Prostate gland (tissue), 2 donors: ENCODE measurements at regions not wholly inside any gene's neighbourhood (a gene's known extent, or its start where the extent isn't known, plus 50 kb on each side); places are given as distances from the start of the nearest gene placed in this dataset.

Source experiments
- POLR2A ChIP-seq: fragments of 450-650 bp; IDR thresholded peaks from one replicate; pipeline ENCODE4 v1.6.1; 2016; ENCODE audit warnings: antibody characterized with exemption, mild to moderate bottlenecking
- POLR2AphosphoS5 ChIP-seq: sonication (generic); formaldehyde crosslinking; IDR thresholded peaks from one replicate; pipeline ENCODE4 v1.6.1; 2017; ENCODE audit warnings: antibody characterized with exemption
- TF ChIP-seq, protein P1 (sequence below), 4 experiments: fragments of 200-600 bp in 2 of 4; fragments of 450-650 bp in 2 of 4; sonication (generic) in 2 of 4; IDR thresholded peaks; 1 replicate in 3 of 4; 2 replicates in 1 of 4; pipeline ENCODE4 v1.5.1; 2016 to 2019; ENCODE audit warnings: antibody characterized with exemption in 4 of 4, mild to moderate bottlenecking in 2 of 4, moderate library complexity in 2 of 4

DNA sequence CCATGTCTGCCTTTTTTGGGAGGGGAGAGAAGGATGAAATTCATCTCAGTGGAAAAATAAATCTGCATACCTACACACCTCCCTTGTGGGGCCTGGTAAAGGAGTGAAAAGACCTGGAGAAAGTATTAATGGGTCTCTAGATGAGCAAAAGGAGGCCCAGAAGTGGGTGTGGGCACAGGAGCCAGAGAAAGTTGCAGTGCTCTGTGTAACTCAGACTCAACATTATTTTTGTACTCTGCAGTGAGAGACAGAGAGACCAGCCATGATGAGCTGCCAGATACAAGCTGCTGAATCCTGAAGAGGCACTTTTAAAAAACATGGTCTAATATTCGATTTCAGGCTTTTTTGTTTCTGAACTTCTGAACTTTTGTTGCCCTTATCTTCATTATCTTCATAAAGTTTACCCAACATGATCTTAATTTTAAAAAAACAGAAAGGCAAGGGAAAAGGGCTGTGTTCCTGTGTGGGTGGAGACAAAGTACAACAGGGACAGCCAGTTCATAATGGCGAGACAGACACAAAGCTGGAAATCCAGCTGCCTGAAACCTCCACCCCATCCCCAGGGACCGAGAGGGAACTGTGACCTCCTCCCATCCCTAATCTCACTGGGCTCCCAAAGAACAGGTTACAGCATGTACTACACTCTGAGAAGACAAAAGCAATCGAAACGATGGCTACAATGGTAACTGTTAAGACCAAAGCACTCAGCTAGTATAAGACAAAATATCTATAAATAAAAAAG lies 77.2 kb downstream of the KLF12 start:
- TF ChIP-seq, protein P1, sequence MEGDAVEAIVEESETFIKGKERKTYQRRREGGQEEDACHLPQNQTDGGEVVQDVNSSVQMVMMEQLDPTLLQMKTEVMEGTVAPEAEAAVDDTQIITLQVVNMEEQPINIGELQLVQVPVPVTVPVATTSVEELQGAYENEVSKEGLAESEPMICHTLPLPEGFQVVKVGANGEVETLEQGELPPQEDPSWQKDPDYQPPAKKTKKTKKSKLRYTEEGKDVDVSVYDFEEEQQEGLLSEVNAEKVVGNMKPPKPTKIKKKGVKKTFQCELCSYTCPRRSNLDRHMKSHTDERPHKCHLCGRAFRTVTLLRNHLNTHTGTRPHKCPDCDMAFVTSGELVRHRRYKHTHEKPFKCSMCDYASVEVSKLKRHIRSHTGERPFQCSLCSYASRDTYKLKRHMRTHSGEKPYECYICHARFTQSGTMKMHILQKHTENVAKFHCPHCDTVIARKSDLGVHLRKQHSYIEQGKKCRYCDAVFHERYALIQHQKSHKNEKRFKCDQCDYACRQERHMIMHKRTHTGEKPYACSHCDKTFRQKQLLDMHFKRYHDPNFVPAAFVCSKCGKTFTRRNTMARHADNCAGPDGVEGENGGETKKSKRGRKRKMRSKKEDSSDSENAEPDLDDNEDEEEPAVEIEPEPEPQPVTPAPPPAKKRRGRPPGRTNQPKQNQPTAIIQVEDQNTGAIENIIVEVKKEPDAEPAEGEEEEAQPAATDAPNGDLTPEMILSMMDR (IDR thresholded peaks at IDR 0.05), result no peak
- no peak for TF ChIP-seq POLR2A
- no peak for TF ChIP-seq POLR2AphosphoS5
